ENCODE measurements at regions not wholly inside any gene's neighbourhood (a gene's known extent, or its start where the extent isn't known, plus 50 kb on each side); places are given as distances from the start of the nearest gene placed in this dataset.

- TF ChIP-seq SRF (IDR thresholded peaks at IDR 0.05; ENCODE audit: low read depth, low read length) (no peak), SIRT6 (IDR thresholded peaks at IDR 0.05; ENCODE audit: low read length) (no peak), CEBPB (IDR thresholded peaks at IDR 0.05; ENCODE audit: low read depth, low read length) (no peak)
These were observed 108.1 kb upstream of the TIAM2 start (continued) for GRCh38 chr6:154887051-154887450.

Data from H1 (cell line).